ENCODE measurements at regions not wholly inside any gene's neighbourhood (a gene's known extent, or its start where the extent isn't known, plus 50 kb on each side); places are given as distances from the start of the nearest gene placed in this dataset.

DNA sequence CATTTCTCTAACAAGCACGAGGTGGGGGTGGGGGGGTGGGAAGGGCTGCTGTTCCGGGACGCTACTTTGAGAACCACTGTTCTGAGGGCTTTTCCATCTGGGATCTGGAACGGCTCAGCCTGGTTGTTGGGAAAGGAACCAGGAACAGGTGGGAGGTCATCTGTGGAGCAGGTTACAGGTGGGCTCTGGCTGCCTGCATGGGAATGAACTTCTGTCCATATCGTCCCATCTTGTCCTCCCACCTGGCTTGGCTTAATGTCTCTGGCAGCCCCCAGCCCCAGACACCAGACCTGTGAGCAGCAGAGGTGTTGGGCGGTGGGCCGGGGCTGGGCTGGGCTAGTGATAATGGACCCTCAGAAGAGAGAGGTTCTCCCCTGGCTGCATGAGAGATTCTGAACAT lies 69.4 kb upstream of the TARDBP start:
- 82% methylated on average over 7 of the region's 7 CpGs for WGBS (ENCODE audit: missing lambda C conversion rate)
- no peak overlapping the region for H3K27ac ChIP-seq
- ATAC-seq (no peak), DNase-seq (ENCODE audit: low read depth in 1 of 2, low spot score in 1 of 2) (no peak), FAIRE-seq (no peak)
- TF ChIP-seq, protein P1, sequence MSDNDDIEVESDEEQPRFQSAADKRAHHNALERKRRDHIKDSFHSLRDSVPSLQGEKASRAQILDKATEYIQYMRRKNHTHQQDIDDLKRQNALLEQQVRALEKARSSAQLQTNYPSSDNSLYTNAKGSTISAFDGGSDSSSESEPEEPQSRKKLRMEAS (IDR thresholded peaks at IDR 0.05), result no peak
- no peak for TF ChIP-seq POLR2A (IDR thresholded peaks at IDR 0.05; ENCODE audit: low read length)
- TF ChIP-seq MAFK (IDR thresholded peaks at IDR 0.05; ENCODE audit: partially characterized antibody), result no peak
- no peak for TF ChIP-seq CEBPB (IDR thresholded peaks at IDR 0.05)
- TF ChIP-seq RCOR1 (IDR thresholded peaks at IDR 0.05; ENCODE audit: low read depth, low read length), result no peak
- no peak for TF ChIP-seq NPAS2 (CRISPR knock-in tag; IDR thresholded peaks at IDR 0.05; ENCODE audit: borderline replicate concordance)
- no peak for TF ChIP-seq FOSL2 (IDR thresholded peaks at IDR 0.05)
- TF ChIP-seq FOSL2 (CRISPR knock-in tag; IDR thresholded peaks at IDR 0.05), result no peak
- TF ChIP-seq HES2 (IDR thresholded peaks at IDR 0.05), result no peak
- TF ChIP-seq RNF2 (IDR thresholded peaks at IDR 0.05; ENCODE audit: borderline replicate concordance, low read depth), result no peak
- no peak for TF ChIP-seq ZC3H11A (IDR thresholded peaks at IDR 0.05)
- TF ChIP-seq SREBF2 (IDR thresholded peaks at IDR 0.05), result no peak
- 0 out of 3 replicates have a peak, but pooled peaks cover 3% of the 10 kb centered on the region for H3K4me1 ChIP-seq
- H3K4me3 ChIP-seq, result no peak overlapping the region
- ChIA-PET CTCF (no interaction called here), POLR2A (no interaction called here)
- H3K9me3 ChIP-seq, result no peaks in the 10 kb centered on the region
- H3K4me2 ChIP-seq, result no peak overlapping the region

DNA sequence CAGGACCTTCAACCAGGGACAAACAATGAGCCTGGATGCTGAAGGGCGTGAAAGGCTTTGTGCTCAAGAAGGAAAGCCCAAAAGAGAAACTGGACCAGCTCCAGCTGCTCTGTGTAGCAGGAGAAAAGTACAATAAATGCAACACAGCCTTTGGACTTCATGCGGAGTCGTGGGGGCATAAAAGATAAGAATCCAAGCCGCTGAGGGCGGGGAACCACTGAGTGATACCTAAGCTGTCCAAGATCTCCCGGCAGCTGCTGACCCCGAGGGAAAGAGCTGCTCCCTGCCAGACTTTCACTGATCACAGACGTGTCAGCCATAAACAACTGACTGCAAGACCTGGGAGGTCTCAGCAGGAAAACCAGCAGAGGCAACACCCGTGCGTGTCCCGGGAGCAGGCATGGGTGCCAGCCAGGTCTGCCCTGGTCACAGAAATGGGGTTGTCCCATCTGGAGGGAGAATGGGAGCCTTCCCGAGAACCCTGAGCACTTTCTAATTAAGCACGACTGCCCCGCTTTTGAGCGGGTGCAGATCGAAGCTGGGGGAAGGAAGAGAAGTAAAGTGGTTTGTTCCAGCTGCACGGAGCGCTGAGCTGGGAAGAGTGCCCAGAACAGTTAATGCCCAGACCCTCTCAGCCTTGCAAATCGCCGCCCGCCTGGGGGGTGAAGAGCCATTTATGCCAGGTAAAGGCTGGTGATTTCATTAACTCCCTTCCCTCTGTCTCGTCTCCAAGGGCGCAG lies 68.3 kb upstream of the TARDBP start:
- FAIRE-seq (no peak), DNase-seq (ENCODE audit: low read depth in 1 of 2, low spot score in 1 of 2) (no peak)
- TF ChIP-seq FOXS1 (CRISPR knock-in tag; IDR thresholded peaks at IDR 0.05) (no peak), USF2 (IDR thresholded peaks at IDR 0.05) (no peak), EHF (CRISPR knock-in tag; IDR thresholded peaks at IDR 0.05) (no peak), ZC3H11A (IDR thresholded peaks at IDR 0.05) (no peak), POLR2A (IDR thresholded peaks at IDR 0.05; ENCODE audit: low read length) (no peak), EHMT2 (IDR thresholded peaks at IDR 0.05; ENCODE audit: low read depth) (no peak), RAD21 (conservative IDR thresholded peaks at IDR 0.05 in 1 of 2, IDR thresholded peaks at IDR 0.05 in 1 of 2) (no peak), MYC (IDR thresholded peaks at IDR 0.05; ENCODE audit: borderline replicate concordance, low read length) (no peak), POLR2AphosphoS2 (conservative IDR thresholded peaks at IDR 0.05; ENCODE audit: low read length) (no peak), BCL3 (IDR thresholded peaks at IDR 0.05) (no peak), ZNF302 (CRISPR knock-in tag; IDR thresholded peaks at IDR 0.05) (no peak), PBX3 (IDR thresholded peaks at IDR 0.05) (no peak), SMC3 (IDR thresholded peaks at IDR 0.05) (no peak), RNF2 (IDR thresholded peaks at IDR 0.05; ENCODE audit: borderline replicate concordance, low read depth) (no peak), RCOR1 (IDR thresholded peaks at IDR 0.05; ENCODE audit: low read depth, low read length) (no peak)

More for the DNA sequence above, 68.3 kb upstream of the TARDBP start:
- Histone ChIP-seq H3K4me3 (no peak overlapping the region), H3K27ac (peak overlapping the region in 1 of 2 experiments; percentile 32; a peak in 1 of 6 replicates), H3K4me1 (0 out of 3 replicates have a peak, but pooled peaks cover 3% of the 10 kb centered on the region), H3K4me2 (peak overlapping the region; percentile 64), H3K9me3 (no peaks in the 10 kb centered on the region)
- ATAC-seq, result peak; percentile 41 to 50; a peak in 4 of 6 replicates
- 26% methylated on average over 15 of the region's 23 CpGs for WGBS (ENCODE audit: missing lambda C conversion rate)
- ChIA-PET POLR2A (interaction anchor here (0.6 kb wide), 1 partner anchor 40 kb away, joined by 6 read pairs; no protein-coding TSS in a partner anchor), CTCF (interaction anchor here (0.5 to 1.0 kb wide), 4 partner anchors 35 to 514 kb away, joined by 3 to 4 read pairs (median 3); no protein-coding TSS in a partner anchor)
